CD8-positive, alpha-beta memory T cell (primary cell): ENCODE measurements at regions not wholly inside any gene's neighbourhood (a gene's known extent, or its start where the extent isn't known, plus 50 kb on each side); places are given as distances from the start of the nearest gene placed in this dataset.

Experiments used
- CTCF ChIA-PET: fragments of 350-600 bp; sonication (Branson Sonifier 250); formaldehyde crosslinking; loops from one replicate; lab custom pipeline; 2021; ENCODE audit warnings: antibody characterized with exemption; lab: Charles Lee
- POLR2A ChIA-PET: fragments of 350-600 bp; sonication (Branson Sonifier 250); formaldehyde crosslinking; loops from one replicate; lab custom pipeline; 2021; ENCODE audit warnings: antibody characterized with exemption; lab: Charles Lee
- DNase-seq, 5 donors: peaks; one replicate each; pipeline versions ENCODE4 v3.0.0 to v3.0.0-alpha.2; 2020 to 2022; ENCODE audit warnings: mixed read lengths in 1 of 5
- H3K27ac ChIP-seq: one replicate; pipeline ENCODE4 v1.7.0; 2013; ENCODE audit warnings: low read depth, mild to moderate bottlenecking, low read length, moderate library complexity
- H3K27me3 ChIP-seq: 2 replicates; pipeline ENCODE4 v1.7.0; 2013; ENCODE audit warnings: low read length, mild to moderate bottlenecking; ENCODE audit not compliant: insufficient read depth, poor library complexity, severe bottlenecking
- H3K36me3 ChIP-seq: 2 replicates; pipeline ENCODE4 v1.7.0; 2013; ENCODE audit warnings: mild to moderate bottlenecking, low read length, moderate library complexity; ENCODE audit not compliant: insufficient read depth
- H3K4me1 ChIP-seq: 2 replicates; pipeline ENCODE4 v1.7.0; 2013; ENCODE audit warnings: mild to moderate bottlenecking, low read length, moderate library complexity; ENCODE audit not compliant: insufficient read depth
- H3K4me3 ChIP-seq: 2 replicates; pipeline ENCODE4 v1.7.0; 2013; ENCODE audit warnings: mild to moderate bottlenecking, low read length
- H3K9me3 ChIP-seq: 2 replicates; pipeline ENCODE4 v1.7.0; 2013; ENCODE audit warnings: mild to moderate bottlenecking, low read length
- H3K27ac Mint-ChIP-seq, 8 donors: one replicate each; pipeline ENCODE4 v1.8.0; 2020 to 2021; ENCODE audit warnings: mixed read lengths in 8 of 8, mild to moderate bottlenecking in 6 of 8, inconsistent platforms in 3 of 8, moderate library complexity in 3 of 8
- H3K27me3 Mint-ChIP-seq, 2 donors: one replicate each; pipeline ENCODE4 v1.8.0; 2020 to 2021; ENCODE audit warnings: mixed read lengths in 2 of 2, mild to moderate bottlenecking in 1 of 2, moderate library complexity in 1 of 2
- H3K36me3 Mint-ChIP-seq, 3 donors: one replicate each; pipeline ENCODE4 v1.8.0; 2020 to 2021; ENCODE audit warnings: mixed read lengths in 3 of 3, inconsistent platforms in 1 of 3, mild to moderate bottlenecking in 1 of 3
- H3K4me1 Mint-ChIP-seq, 3 donors: one replicate each; pipeline ENCODE4 v1.8.0; 2020 to 2021; ENCODE audit warnings: mixed read lengths in 3 of 3, inconsistent platforms in 1 of 3, mild to moderate bottlenecking in 1 of 3
- H3K4me3 Mint-ChIP-seq, 7 donors: one replicate each; pipeline ENCODE4 v1.8.0; 2020 to 2021; ENCODE audit warnings: mixed read lengths in 7 of 7, mild to moderate bottlenecking in 6 of 7, moderate library complexity in 4 of 7, inconsistent platforms in 2 of 7
- H3K9me3 Mint-ChIP-seq, 5 donors: one replicate each; pipeline ENCODE4 v1.8.0; 2020 to 2022; ENCODE audit warnings: mixed read lengths in 5 of 5, mild to moderate bottlenecking in 3 of 5, moderate library complexity in 2 of 5, inconsistent platforms in 1 of 5

DNA sequence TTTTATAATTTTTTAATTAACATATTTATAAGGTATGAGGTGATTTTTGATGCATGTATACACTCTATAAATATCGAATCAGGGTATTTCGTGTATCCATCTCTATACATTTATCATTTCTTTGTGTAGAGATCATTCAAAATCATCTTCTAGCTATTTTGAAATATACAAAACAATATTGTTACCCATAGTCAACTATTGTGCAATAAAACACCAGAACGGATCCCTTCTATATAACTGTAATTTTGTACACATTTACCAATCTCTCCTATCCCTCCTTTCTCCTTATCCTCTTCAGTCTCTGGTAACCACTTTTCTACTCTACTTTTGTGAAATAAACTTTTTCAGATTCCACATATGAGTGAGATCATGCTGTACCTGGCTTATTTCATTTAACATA, 1459.6 kb downstream of the MRPL39 start:
- DNase-seq = no peak
- Histone ChIP-seq H3K4me3 (no peak overlapping the region), H3K9me3 (no peaks in the 10 kb centered on the region), H3K4me1 (no peaks in the 10 kb centered on the region), H3K27ac (no peak overlapping the region), H3K36me3 (no peaks in the 10 kb centered on the region), H3K27me3 (no peaks in the 10 kb centered on the region)
- ChIA-PET CTCF (no interaction called here), POLR2A (no interaction called here)
- Mint-ChIP-seq H3K4me1 (no peaks in the 10 kb centered on the region), H3K27ac (no peak overlapping the region), H3K4me3 (no peak overlapping the region), H3K36me3 (no peaks in the 10 kb centered on the region), H3K9me3 (peaks cover 0 to 10% (median 0%) of the 10 kb centered on the region in 5 donors), H3K27me3 (no peaks in the 10 kb centered on the region)

GRCh38 chr21:24131056-24131455, 1476.2 kb downstream of the MRPL39 start:
- no peaks in the 10 kb centered on the region for H3K4me1 ChIP-seq
- H3K27me3 Mint-ChIP-seq = no peaks in the 10 kb centered on the region

GRCh38 chr21:24127651-24128050, 1479.6 kb downstream of the MRPL39 start:
- ChIA-PET CTCF (no interaction called here), POLR2A (no interaction called here)
- Mint-ChIP-seq H3K36me3 (no peaks in the 10 kb centered on the region), H3K27ac (no peak overlapping the region), H3K4me1 (no peaks in the 10 kb centered on the region), H3K4me3 (no peak overlapping the region), H3K9me3 (peaks cover 0 to 4% (median 0%) of the 10 kb centered on the region in 5 donors), H3K27me3 (no peaks in the 10 kb centered on the region)
- no peak overlapping the region for H3K4me3 ChIP-seq
- no peaks in the 10 kb centered on the region for H3K9me3 ChIP-seq
- no peak for DNase-seq
- H3K27ac ChIP-seq = no peak overlapping the region
- H3K4me1 ChIP-seq = no peaks in the 10 kb centered on the region
- H3K27me3 ChIP-seq = no peaks in the 10 kb centered on the region
- no peaks in the 10 kb centered on the region for H3K36me3 ChIP-seq

More at GRCh38 chr21:24131056-24131455, 1476.2 kb downstream of the MRPL39 start:
- Mint-ChIP-seq H3K4me1 (no peaks in the 10 kb centered on the region), H3K4me3 (no peak overlapping the region), H3K27ac (no peak overlapping the region), H3K9me3 (peaks cover 0 to 4% (median 2%) of the 10 kb centered on the region in 5 donors), H3K36me3 (no peaks in the 10 kb centered on the region)
- DNase-seq = no peak
- no peaks in the 10 kb centered on the region for H3K9me3 ChIP-seq
- no peaks in the 10 kb centered on the region for H3K27me3 ChIP-seq
- no peak overlapping the region for H3K27ac ChIP-seq
- no peak overlapping the region for H3K4me3 ChIP-seq
- no peaks in the 10 kb centered on the region for H3K36me3 ChIP-seq
- CTCF ChIA-PET = no interaction called here
- POLR2A ChIA-PET = no interaction called here

- peaks cover 0 to 2% (median 0%) of the 10 kb centered on the region in 5 donors for H3K9me3 Mint-ChIP-seq
- H3K4me1 Mint-ChIP-seq = no peaks in the 10 kb centered on the region
- ChIA-PET CTCF (no interaction called here), POLR2A (no interaction called here)
- no peak for DNase-seq
- Histone ChIP-seq H3K36me3 (no peaks in the 10 kb centered on the region), H3K27ac (no peak overlapping the region), H3K4me1 (no peaks in the 10 kb centered on the region), H3K27me3 (no peaks in the 10 kb centered on the region), H3K9me3 (no peaks in the 10 kb centered on the region), H3K4me3 (no peak overlapping the region)
- H3K27me3 Mint-ChIP-seq = no peaks in the 10 kb centered on the region
- no peak overlapping the region for H3K4me3 Mint-ChIP-seq
- H3K36me3 Mint-ChIP-seq = no peaks in the 10 kb centered on the region
- no peak overlapping the region for H3K27ac Mint-ChIP-seq
Observed at GRCh38 chr21:24123785-24124184, 1483.5 kb downstream of the MRPL39 start.

GRCh38 chr21:24118738-24119459, 1488.4 kb downstream of the MRPL39 start:
- ChIA-PET CTCF (no interaction called here), POLR2A (no interaction called here)
- Mint-ChIP-seq H3K36me3 (no peaks in the 10 kb centered on the region), H3K4me1 (no peaks in the 10 kb centered on the region), H3K27ac (no peak overlapping the region), H3K4me3 (no peak overlapping the region), H3K27me3 (no peaks in the 10 kb centered on the region), H3K9me3 (peaks cover 0 to 5% (median 2%) of the 10 kb centered on the region in 5 donors)
- Histone ChIP-seq H3K27me3 (no peaks in the 10 kb centered on the region), H3K9me3 (no peaks in the 10 kb centered on the region), H3K27ac (no peak overlapping the region), H3K4me1 (no peaks in the 10 kb centered on the region), H3K4me3 (no peak overlapping the region), H3K36me3 (no peaks in the 10 kb centered on the region)
- DNase-seq = no peak

GRCh38 chr21:24115141-24115540, 1492.1 kb downstream of the MRPL39 start:
- Histone ChIP-seq H3K9me3 (no peaks in the 10 kb centered on the region), H3K27me3 (no peaks in the 10 kb centered on the region), H3K4me3 (no peak overlapping the region), H3K36me3 (no peaks in the 10 kb centered on the region), H3K4me1 (no peaks in the 10 kb centered on the region), H3K27ac (no peak overlapping the region)
- no peak overlapping the region for H3K4me3 Mint-ChIP-seq
- CTCF ChIA-PET = no interaction called here
- POLR2A ChIA-PET = no interaction called here
- H3K27me3 Mint-ChIP-seq = no peaks in the 10 kb centered on the region
- H3K27ac Mint-ChIP-seq = no peak overlapping the region
- no peak for DNase-seq
- no peaks in the 10 kb centered on the region for H3K4me1 Mint-ChIP-seq
- H3K36me3 Mint-ChIP-seq = no peaks in the 10 kb centered on the region
- peaks cover 2 to 5% (median 2%) of the 10 kb centered on the region in 5 donors for H3K9me3 Mint-ChIP-seq

DNA sequence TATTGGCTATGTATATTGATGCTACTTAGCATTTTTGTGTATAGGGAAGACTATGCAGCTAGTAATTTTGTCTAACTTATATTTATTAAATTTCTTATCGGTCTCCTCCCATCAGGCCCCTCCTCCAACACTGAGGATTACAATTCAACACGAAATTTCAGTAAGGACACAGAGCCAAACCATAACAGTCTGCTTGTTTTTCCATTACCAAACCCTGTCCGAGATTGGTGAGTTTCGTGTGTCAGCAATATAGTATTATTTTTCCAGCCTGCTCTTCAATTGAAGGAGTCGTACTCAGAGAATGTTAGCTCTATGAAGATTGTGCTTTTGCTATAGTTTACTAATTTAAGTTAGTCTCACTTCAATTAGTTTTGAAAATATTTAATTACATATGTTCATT, 1495.3 kb downstream of the MRPL39 start:
- no peak overlapping the region for H3K4me3 Mint-ChIP-seq
- Histone ChIP-seq H3K4me1 (no peaks in the 10 kb centered on the region), H3K27ac (no peak overlapping the region), H3K27me3 (no peaks in the 10 kb centered on the region), H3K36me3 (no peaks in the 10 kb centered on the region), H3K4me3 (no peak overlapping the region), H3K9me3 (no peaks in the 10 kb centered on the region)
- CTCF ChIA-PET = no interaction called here
- H3K27me3 Mint-ChIP-seq = no peaks in the 10 kb centered on the region
- no peaks in the 10 kb centered on the region for H3K36me3 Mint-ChIP-seq
- H3K27ac Mint-ChIP-seq = no peak overlapping the region
- no peak for DNase-seq
- no peaks in the 10 kb centered on the region for H3K4me1 Mint-ChIP-seq
- POLR2A ChIA-PET = no interaction called here
- peaks cover 0 to 5% (median 2%) of the 10 kb centered on the region in 5 donors for H3K9me3 Mint-ChIP-seq

DNA sequence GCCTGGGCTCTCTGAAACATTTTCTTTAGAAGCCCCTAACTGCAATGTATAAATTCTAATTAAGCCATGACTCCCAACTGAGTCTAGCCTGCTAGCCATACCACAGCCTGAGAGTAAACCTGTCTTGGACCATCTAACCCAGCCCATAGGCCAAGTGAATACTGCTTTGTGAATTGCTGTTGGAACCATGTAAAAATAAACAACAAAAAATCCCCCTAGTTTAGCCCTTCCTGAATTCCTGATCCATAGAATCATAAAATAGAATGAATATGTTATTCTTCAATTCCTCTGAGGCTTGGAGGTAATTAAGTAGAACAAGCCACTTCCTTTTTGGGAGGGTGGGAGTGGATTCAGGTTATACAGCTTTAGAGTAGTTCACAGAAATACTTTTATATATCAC, 1496.4 kb downstream of the MRPL39 start:
- Mint-ChIP-seq H3K27me3 (no peaks in the 10 kb centered on the region), H3K9me3 (peaks cover 0 to 5% (median 2%) of the 10 kb centered on the region in 5 donors), H3K4me1 (no peaks in the 10 kb centered on the region), H3K4me3 (no peak overlapping the region), H3K36me3 (no peaks in the 10 kb centered on the region), H3K27ac (no peak overlapping the region)
- Histone ChIP-seq H3K4me3 (no peak overlapping the region), H3K36me3 (no peaks in the 10 kb centered on the region), H3K9me3 (no peaks in the 10 kb centered on the region), H3K27me3 (no peaks in the 10 kb centered on the region), H3K27ac (no peak overlapping the region), H3K4me1 (no peaks in the 10 kb centered on the region)
- no peak for DNase-seq
- CTCF ChIA-PET = no interaction called here
- POLR2A ChIA-PET = no interaction called here
